Thyroid gland (tissue), 4 donors: ENCODE measurements at regions not wholly inside any gene's neighbourhood (a gene's known extent, or its start where the extent isn't known, plus 50 kb on each side); places are given as distances from the start of the nearest gene placed in this dataset.
A peak's percentile ranks its signal among the peaks of the same experiment; 100 is the strongest.

Source experiments
- DNase-seq, 2 donors: peaks; one replicate each; pipeline ENCODE4 v3.0.0-alpha.2; 2019
- H3K27ac ChIP-seq, 3 donors: fragments of 200-600 bp; sonication (generic); 1 replicate in 2 of 3; 2 replicates in 1 of 3; pipeline ENCODE4 v1.5.1; 2016 to 2019; ENCODE audit warnings: mild to moderate bottlenecking in 1 of 3, moderate library complexity in 1 of 3
- H3K27me3 ChIP-seq: fragments of 200-600 bp; sonication (generic); one replicate; pipeline ENCODE4 v1.5.1; 2019
- H3K36me3 ChIP-seq, 2 donors: fragments of 200-600 bp; sonication (generic); one replicate each; pipeline ENCODE4 v1.5.1; 2016 to 2019
- H3K4me1 ChIP-seq, 2 donors: fragments of 200-600 bp; sonication (generic); one replicate each; pipeline ENCODE4 v1.5.1; 2017 to 2019
- H3K4me3 ChIP-seq, 3 donors: fragments of 200-600 bp; sonication (generic); replicated peaks in 1 of 3; 1 replicate in 2 of 3; 2 replicates in 1 of 3; pipeline ENCODE4 v1.5.1; 2016; ENCODE audit warnings: mild to moderate bottlenecking in 1 of 3
- H3K9me3 ChIP-seq: fragments of 200-600 bp; sonication (generic); one replicate; pipeline ENCODE4 v1.5.1; 2017
- CTCF ChIP-seq, 6 experiments: fragments of 200-600 bp in 3 of 6; fragments of 450-650 bp in 3 of 6; sonication (generic) in 3 of 6; IDR thresholded peaks; one replicate each; pipeline ENCODE4 v1.5.1; 2016 to 2019; ENCODE audit warnings: antibody characterized with exemption in 6 of 6, mild to moderate bottlenecking in 2 of 6, inconsistent platforms in 1 of 6, moderate library complexity in 1 of 6
- POLR2A ChIP-seq, 2 donors: fragments of 450-650 bp; IDR thresholded peaks; one replicate each; pipeline ENCODE4 v1.6.1; 2017; ENCODE audit warnings: antibody characterized with exemption in 2 of 2, mild to moderate bottlenecking in 2 of 2, moderate library complexity in 1 of 2
- WGBS, 2 donors: methylation state at CpG; one replicate each; pipeline ENCODE4 v1.1.5; 2017; 5-methylcytosine and 5-hydroxymethylcytosine counted together
- intact Hi-C: fragments of 100-400 bp; cut with DNase I; formaldehyde crosslinking; loops from one replicate; pipeline ENCODE4 v1.15.1; 2023

GRCh38 chrX:148322906-148323305 lies 177.5 kb upstream of the AFF2 start:
- 77 to 83% methylated on average over 2 of the region's 2 CpGs for WGBS, 2 donors
- Histone ChIP-seq H3K4me1 (no peaks in the 10 kb centered on the region), H3K27ac (no peak overlapping the region), H3K4me3 (no peak overlapping the region), H3K36me3 (no peaks in the 10 kb centered on the region), H3K9me3 (no peaks in the 10 kb centered on the region), H3K27me3 (no peaks in the 10 kb centered on the region)
- TF ChIP-seq CTCF (IDR thresholded peaks at IDR 0.05), result no peak
- no peak for TF ChIP-seq POLR2A (IDR thresholded peaks at IDR 0.05)
- DNase-seq, result no peak
- intact Hi-C loops, result no loop called here

DNA sequence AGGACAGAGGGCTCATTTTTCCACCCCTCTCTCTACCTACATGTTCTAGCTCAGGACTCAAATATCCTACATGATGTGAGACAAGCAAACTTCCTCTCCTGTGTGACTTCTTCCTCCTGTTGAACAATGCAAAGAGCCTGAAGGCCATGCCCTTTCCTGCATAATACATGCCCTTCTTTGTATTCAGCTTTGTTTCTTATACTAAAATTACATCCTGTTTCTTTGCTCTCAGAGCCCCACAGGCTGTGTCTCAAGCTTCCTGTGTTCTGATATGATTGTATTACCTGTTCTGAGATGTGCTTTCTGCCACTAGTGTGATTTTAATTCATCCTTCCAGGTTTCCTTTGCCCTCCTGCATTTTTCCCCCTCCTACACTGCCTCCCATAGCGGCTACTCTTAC lies 166.4 kb upstream of the AFF2 start:
- Histone ChIP-seq H3K27ac (no peak overlapping the region), H3K27me3 (no peaks in the 10 kb centered on the region), H3K4me3 (no peak overlapping the region), H3K9me3 (no peaks in the 10 kb centered on the region), H3K4me1 (no peaks in the 10 kb centered on the region), H3K36me3 (no peaks in the 10 kb centered on the region)
- 83 to 85% methylated on average over 1 of the region's 1 CpG for WGBS, 2 donors
- no peak for DNase-seq
- TF ChIP-seq POLR2A (IDR thresholded peaks at IDR 0.05) (no peak), CTCF (IDR thresholded peaks at IDR 0.05) (no peak)
- intact Hi-C loops, result no loop called here

GRCh38 chrX:148337873-148338272 lies 162.5 kb upstream of the AFF2 start:
- intact Hi-C loops, result no loop called here
- no peak for DNase-seq
- Histone ChIP-seq H3K4me3 (no peak overlapping the region), H3K36me3 (no peaks in the 10 kb centered on the region), H3K27ac (no peak overlapping the region), H3K4me1 (no peaks in the 10 kb centered on the region), H3K27me3 (no peaks in the 10 kb centered on the region), H3K9me3 (no peaks in the 10 kb centered on the region)
- TF ChIP-seq POLR2A (IDR thresholded peaks at IDR 0.05), result no peak
- no peak for TF ChIP-seq CTCF (IDR thresholded peaks at IDR 0.05)
- WGBS, 2 donors, result 97% methylated on average over 4 of the region's 4 CpGs; no CpG with 5 or more reads in 1 of the 2 donors

- TF ChIP-seq POLR2A (IDR thresholded peaks at IDR 0.05), result no peak
- no peak for TF ChIP-seq CTCF (IDR thresholded peaks at IDR 0.05)
These were observed 145.5 kb upstream of the AFF2 start for GRCh38 chrX:148354916-148355315.

GRCh38 chrX:148361641-148362040 lies 138.8 kb upstream of the AFF2 start:
- intact Hi-C loops, result no loop called here
- Histone ChIP-seq H3K27ac (no peak overlapping the region), H3K4me3 (no peak overlapping the region), H3K9me3 (no peaks in the 10 kb centered on the region), H3K27me3 (no peaks in the 10 kb centered on the region), H3K4me1 (no peaks in the 10 kb centered on the region), H3K36me3 (no peaks in the 10 kb centered on the region)
- TF ChIP-seq POLR2A (IDR thresholded peaks at IDR 0.05), result no peak
- no peak for DNase-seq

More at GRCh38 chrX:148354916-148355315, 145.5 kb upstream of the AFF2 start:
- intact Hi-C loops, result no loop called here
- no peaks in the 10 kb centered on the region for H3K27me3 ChIP-seq
- H3K36me3 ChIP-seq, result no peaks in the 10 kb centered on the region
- DNase-seq, result peak; percentile 36 to 39
- no peaks in the 10 kb centered on the region for H3K9me3 ChIP-seq
- no peaks in the 10 kb centered on the region for H3K4me1 ChIP-seq
- H3K4me3 ChIP-seq, result no peak overlapping the region
- WGBS, 2 donors, result 39 to 44% methylated on average over 1 of the region's 1 CpG
- no peak overlapping the region for H3K27ac ChIP-seq
